Endothelial cell of umbilical vein (primary cell): ENCODE measurements at regions not wholly inside any gene's neighbourhood (a gene's known extent, or its start where the extent isn't known, plus 50 kb on each side); places are given as distances from the start of the nearest gene placed in this dataset.

Experiments
- BruUV-seq: library from RNA; stranded (reverse); fragments of 400-500 nt; replicated peaks from 2 replicates; lab custom pipeline; 2021; lab: Mats Ljungman, UMichigan
- CTCF ChIA-PET: fragments of 300-600, 350-600 bp; sonication (Branson Sonifier 250); formaldehyde crosslinking; loops from one replicate; lab custom pipeline; 2021; ENCODE audit warnings: antibody characterized with exemption, inconsistent platforms; lab: Charles Lee
- POLR2A ChIA-PET: fragments of 300-600, 350-600 bp; sonication (Branson Sonifier 250); formaldehyde crosslinking; loops from one replicate; lab custom pipeline; 2021; ENCODE audit warnings: antibody characterized with exemption, inconsistent platforms; lab: Charles Lee
- DNase-seq: peaks from one replicate; pipeline ENCODE4 v3.0.0-alpha.2; 2011; ENCODE audit warnings: low read depth, low spot score
- FAIRE-seq: peaks from 2 replicates; lab custom pipeline; 2011; peaks lifted over from hg19 to GRCh38; lab: Jason Lieb, UNC
- H2AFZ ChIP-seq: 2 replicates; pipeline ENCODE4 v1.6.0; 2012; ENCODE audit warnings: low read depth, low read length, control low read depth, inconsistent platforms
- H3K27ac ChIP-seq: 2 replicates; pipeline ENCODE4 v1.5.1; 2011; ENCODE audit warnings: low read depth, mild to moderate bottlenecking, control low read depth, low read length, moderate library complexity; ENCODE audit not compliant: insufficient read depth
- H3K27me3 ChIP-seq, 2 experiments: 2 replicates each; pipeline versions ENCODE4 v1.6.0 to v1.6.1; 2011; ENCODE audit warnings: low read length in 2 of 2, mixed read lengths in 1 of 2; ENCODE audit not compliant: control insufficient read depth in 2 of 2, insufficient read depth in 2 of 2
- H3K36me3 ChIP-seq, 2 experiments: 2 replicates in 1 of 2; 3 replicates in 1 of 2; pipeline ENCODE4 v1.5.1; 2011; ENCODE audit warnings: low read length in 2 of 2, mild to moderate bottlenecking in 1 of 2, moderate library complexity in 1 of 2; ENCODE audit not compliant: control insufficient read depth in 2 of 2, insufficient read depth in 2 of 2; ENCODE audit errors: extremely low read depth in 1 of 2
- H3K4me1 ChIP-seq: 3 replicates; pipeline ENCODE4 v1.5.1; 2011; ENCODE audit warnings: mild to moderate bottlenecking, low read length; ENCODE audit not compliant: control insufficient read depth, insufficient read depth; ENCODE audit errors: extremely low read depth
- H3K4me2 ChIP-seq: 2 replicates; pipeline ENCODE4 v1.6.1; 2011; ENCODE audit warnings: low read length, control low read depth, mixed read lengths; ENCODE audit not compliant: insufficient read depth
- H3K4me3 ChIP-seq, 3 experiments: fragments of 200-600 bp in 1 of 3; sonication (generic), shearing (Covaris generic) in 1 of 3; replicated peaks in 1 of 3; 2 replicates each; pipeline ENCODE4 v1.5.1; 2011 to 2016; ENCODE audit warnings: control low read depth in 3 of 3, low read length in 3 of 3, mild to moderate bottlenecking in 2 of 3, inconsistent platforms in 1 of 3, low read depth in 1 of 3, moderate library complexity in 1 of 3; ENCODE audit not compliant: insufficient read depth in 1 of 3
- H3K79me2 ChIP-seq: 2 replicates; pipeline ENCODE4 v1.6.0; 2012; ENCODE audit warnings: low read length, inconsistent platforms; ENCODE audit not compliant: control insufficient read depth, insufficient read depth
- H3K9ac ChIP-seq: replicated peaks from 2 replicates; pipeline ENCODE3; 2011; ENCODE audit warnings: low read length, control low read depth; ENCODE audit not compliant: insufficient read depth; ENCODE audit errors: extremely low read depth
- H3K9me1 ChIP-seq: replicated peaks from 3 replicates; pipeline ENCODE4 v1.6.0; 2011; ENCODE audit warnings: mild to moderate bottlenecking, low read length; ENCODE audit not compliant: control insufficient read depth, insufficient read depth; ENCODE audit errors: extremely low read depth
- H3K9me3 ChIP-seq: replicated peaks from 2 replicates; pipeline ENCODE4 v1.5.1; 2012; ENCODE audit warnings: low read length, inconsistent platforms; ENCODE audit not compliant: control insufficient read depth, insufficient read depth
- H4K20me1 ChIP-seq: replicated peaks from 2 replicates; pipeline ENCODE3; 2011; ENCODE audit warnings: mild to moderate bottlenecking, low read length; ENCODE audit not compliant: control insufficient read depth, insufficient read depth; ENCODE audit errors: extremely low read depth
- EZH2 ChIP-seq: IDR thresholded peaks from 2 replicates; pipeline ENCODE4 v1.6.1; 2012; ENCODE audit warnings: borderline replicate concordance, low read depth, mild to moderate bottlenecking, moderate library complexity, low read length, inconsistent platforms; ENCODE audit not compliant: severe bottlenecking
- FOS ChIP-seq: IDR thresholded peaks from 2 replicates; pipeline ENCODE4 v1.6.1; 2011; ENCODE audit warnings: mild to moderate bottlenecking, low read length, moderate library complexity, borderline replicate concordance; ENCODE audit not compliant: insufficient read depth
- GATA2 ChIP-seq: IDR thresholded peaks from 2 replicates; pipeline ENCODE4 v1.7.0; 2011; ENCODE audit warnings: low read depth, mild to moderate bottlenecking, moderate library complexity, mixed read lengths, low read length; ENCODE audit not compliant: insufficient read length, insufficient read depth
- JUN ChIP-seq: IDR thresholded peaks from 2 replicates; pipeline ENCODE4 v1.6.1; 2011; ENCODE audit warnings: borderline replicate concordance, low read depth; ENCODE audit not compliant: insufficient read length, insufficient read depth
- MAX ChIP-seq: IDR thresholded peaks from 2 replicates; pipeline ENCODE4 v1.6.1; 2011; ENCODE audit not compliant: insufficient read depth, insufficient read length
- MYC ChIP-seq: IDR thresholded peaks from one replicate; pipeline ENCODE4 v1.6.1; 2011; ENCODE audit warnings: mild to moderate bottlenecking, low read depth, low read length
- POLR2AphosphoS5 ChIP-seq: IDR thresholded peaks from 2 replicates; pipeline ENCODE4 v1.6.1; 2012; ENCODE audit warnings: low read depth, mild to moderate bottlenecking, control low read depth, low read length, moderate library complexity; ENCODE audit not compliant: insufficient read depth
- dilution Hi-C: fragments of 300-500 bp; cut with MboI; formaldehyde crosslinking; loops from one replicate; pipeline ENCODE4 v1.15.0; 2019; ENCODE audit warnings: low sequenced_read_pairs; ENCODE audit not compliant: extremely low pct_ligation_motif_present
- intact Hi-C: fragments of 100-400 bp; cut with micrococcal nuclease; formaldehyde crosslinking; loops from one replicate; pipeline ENCODE4 v1.10.0; 2022
- TF ChIP-seq, protein P1 (sequence below), 2 donors: IDR thresholded peaks; 1 replicate in 1 of 2; 2 replicates in 1 of 2; pipeline ENCODE4 v1.5.1; 2011; ENCODE audit warnings: low read length in 2 of 2, mild to moderate bottlenecking in 2 of 2, moderate library complexity in 2 of 2, control low read depth in 1 of 2, inconsistent platforms in 1 of 2, low read depth in 1 of 2; ENCODE audit not compliant: insufficient read depth in 1 of 2; ENCODE audit errors: extremely low read depth in 1 of 2

DNA sequence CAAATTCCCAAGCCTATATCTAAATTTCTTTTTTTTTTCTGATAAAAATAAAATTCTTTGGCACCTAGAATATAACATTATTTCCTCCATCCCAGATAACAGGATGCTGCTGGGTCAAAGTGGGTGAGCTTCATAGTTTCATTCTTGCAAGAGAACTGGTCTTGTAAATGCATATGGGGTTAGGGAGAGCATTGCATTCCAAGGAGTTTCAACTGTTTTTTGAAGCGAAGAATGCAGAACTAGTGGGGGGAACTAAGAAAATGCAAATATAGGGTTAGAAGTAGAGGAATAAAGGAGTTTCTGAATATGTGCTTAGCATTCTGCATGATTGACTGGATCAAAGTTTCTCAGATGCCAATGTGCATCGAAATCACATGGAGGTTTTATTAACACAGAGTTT, 347.2 kb upstream of the XYLT1 start:
- no peak overlapping the region for H2AFZ ChIP-seq
- H3K27me3 ChIP-seq = no peaks in the 10 kb centered on the region
- no TSS peak for BruUV-seq
- no peaks in the 10 kb centered on the region for H3K79me2 ChIP-seq
- H3K9ac ChIP-seq = no peak overlapping the region
- H3K4me2 ChIP-seq = no peak overlapping the region
- H3K9me3 ChIP-seq = peaks cover 5% of the 10 kb centered on the region
- H3K4me3 ChIP-seq = no peak overlapping the region
- H3K4me1 ChIP-seq = no peaks in the 10 kb centered on the region
- TF ChIP-seq, protein P1, sequence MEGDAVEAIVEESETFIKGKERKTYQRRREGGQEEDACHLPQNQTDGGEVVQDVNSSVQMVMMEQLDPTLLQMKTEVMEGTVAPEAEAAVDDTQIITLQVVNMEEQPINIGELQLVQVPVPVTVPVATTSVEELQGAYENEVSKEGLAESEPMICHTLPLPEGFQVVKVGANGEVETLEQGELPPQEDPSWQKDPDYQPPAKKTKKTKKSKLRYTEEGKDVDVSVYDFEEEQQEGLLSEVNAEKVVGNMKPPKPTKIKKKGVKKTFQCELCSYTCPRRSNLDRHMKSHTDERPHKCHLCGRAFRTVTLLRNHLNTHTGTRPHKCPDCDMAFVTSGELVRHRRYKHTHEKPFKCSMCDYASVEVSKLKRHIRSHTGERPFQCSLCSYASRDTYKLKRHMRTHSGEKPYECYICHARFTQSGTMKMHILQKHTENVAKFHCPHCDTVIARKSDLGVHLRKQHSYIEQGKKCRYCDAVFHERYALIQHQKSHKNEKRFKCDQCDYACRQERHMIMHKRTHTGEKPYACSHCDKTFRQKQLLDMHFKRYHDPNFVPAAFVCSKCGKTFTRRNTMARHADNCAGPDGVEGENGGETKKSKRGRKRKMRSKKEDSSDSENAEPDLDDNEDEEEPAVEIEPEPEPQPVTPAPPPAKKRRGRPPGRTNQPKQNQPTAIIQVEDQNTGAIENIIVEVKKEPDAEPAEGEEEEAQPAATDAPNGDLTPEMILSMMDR (IDR thresholded peaks at IDR 0.05; ENCODE audit: extremely low read depth in 1 of 2, insufficient read depth in 1 of 2, low read depth in 1 of 2, low read length in 2 of 2) = no peak
- TF ChIP-seq FOS (no peak), MYC (no peak)
- DNase-seq = no peak
- H3K9me1 ChIP-seq = no peaks in the 10 kb centered on the region
- intact Hi-C loops = no loop called here
- POLR2A ChIA-PET = no interaction called here
- no peak for FAIRE-seq
- no peaks in the 10 kb centered on the region for H4K20me1 ChIP-seq
- no peak overlapping the region for H3K27ac ChIP-seq
- dilution Hi-C loops = no loop called here
- CTCF ChIA-PET = no interaction called here
- H3K36me3 ChIP-seq = no peaks in the 10 kb centered on the region

GRCh38 chr16:17817260-17817659, 346.5 kb upstream of the XYLT1 start:
- Histone ChIP-seq H3K9me3 (peaks cover 5% of the 10 kb centered on the region), H3K4me3 (no peak overlapping the region), H3K27me3 (no peaks in the 10 kb centered on the region), H3K27ac (no peak overlapping the region), H3K9me1 (no peaks in the 10 kb centered on the region), H4K20me1 (no peaks in the 10 kb centered on the region), H3K4me1 (no peaks in the 10 kb centered on the region), H3K36me3 (no peaks in the 10 kb centered on the region), H2AFZ (no peak overlapping the region), H3K79me2 (no peaks in the 10 kb centered on the region), H3K9ac (no peak overlapping the region), H3K4me2 (no peak overlapping the region)
- ChIA-PET CTCF (no interaction called here), POLR2A (no interaction called here)
- DNase-seq = no peak
- no peak for FAIRE-seq
- no peak for TF ChIP-seq JUN
- no peak for TF ChIP-seq GATA2
- TF ChIP-seq FOS = no peak
- TF ChIP-seq POLR2AphosphoS5 = no peak
- TF ChIP-seq MAX = no peak
- TF ChIP-seq MYC = no peak
- TF ChIP-seq EZH2 = no peak
- dilution Hi-C loops (no loop called here), intact Hi-C loops (no loop called here)
- no TSS peak for BruUV-seq
